Activated CD4-positive, alpha-beta T cell treated with anti-CD3 and anti-CD28 coated beads for 24 hours (primary cell): ENCODE measurements at regions not wholly inside any gene's neighbourhood (a gene's known extent, or its start where the extent isn't known, plus 50 kb on each side); places are given as distances from the start of the nearest gene placed in this dataset.
"Not testable (repeated sequence)": the region's sequence is repeated elsewhere in the genome, so short reads cannot be mapped to it uniquely, and the experiment has no call there.

Experiments
- DNase-seq, 2 donors: peaks; one replicate each; pipeline ENCODE4 v3.0.0-alpha.2; 2020; ENCODE audit warnings: low read depth in 2 of 2

DNA sequence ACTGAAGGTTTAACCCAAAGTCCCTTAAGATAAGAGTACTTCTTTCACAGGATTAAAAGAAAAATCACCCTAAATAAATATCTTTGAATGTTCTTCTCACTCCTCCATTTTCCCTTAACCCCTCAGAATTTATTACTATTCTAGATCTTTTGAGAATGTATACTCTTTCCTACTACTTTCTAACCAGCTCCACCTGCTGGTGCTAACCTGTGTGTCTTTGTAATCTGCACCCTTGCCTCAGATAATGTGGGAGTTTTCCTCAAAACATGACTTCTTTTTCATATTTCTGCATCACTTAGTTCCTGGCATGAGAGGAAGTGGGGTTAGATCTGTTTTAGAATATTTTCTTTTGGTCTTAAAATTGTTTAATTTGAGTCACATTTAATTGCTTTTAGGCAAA lies 394.2 kb downstream of the BMP2 start:
- no peak for DNase-seq

GRCh38 chr20:7171911-7172310 lies 404.4 kb downstream of the BMP2 start:
- no peak for DNase-seq

- no peak for DNase-seq
Observed at GRCh38 chr20:7174554-7174953, 407.1 kb downstream of the BMP2 start.

DNA sequence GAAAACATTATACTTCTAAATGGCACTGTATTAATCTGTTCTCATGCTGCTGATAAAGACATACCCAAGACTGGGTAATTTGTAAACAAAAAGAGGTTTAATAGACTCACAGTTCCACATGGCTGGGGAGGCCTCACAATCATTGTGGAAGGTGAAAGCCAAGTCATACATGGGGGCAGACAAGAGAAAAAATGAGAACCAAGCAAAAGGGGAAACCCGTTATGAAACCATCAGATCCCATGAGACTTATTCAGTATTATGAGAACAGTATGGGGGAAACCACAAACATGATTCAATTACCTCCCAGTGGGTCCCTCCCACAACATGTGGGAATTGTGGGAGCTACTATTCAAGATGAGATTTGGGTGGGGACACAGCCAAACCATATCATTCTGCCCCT lies 408.3 kb downstream of the BMP2 start:
- not testable (repeated sequence) for DNase-seq

GRCh38 chr20:7178004-7178403 lies 410.5 kb downstream of the BMP2 start:
- DNase-seq, result no peak

GRCh38 chr20:7180256-7181045 lies 413.0 kb downstream of the BMP2 start:
- DNase-seq, result no peak

GRCh38 chr20:7189231-7189630 lies 421.7 kb downstream of the BMP2 start:
- no peak for DNase-seq

- DNase-seq, result no peak
Observed at GRCh38 chr20:7193681-7194080, 426.2 kb downstream of the BMP2 start.

GRCh38 chr20:7195704-7196103 lies 428.2 kb downstream of the BMP2 start:
- no peak for DNase-seq

- DNase-seq, result no peak
Observed at GRCh38 chr20:7196481-7196880, 429.0 kb downstream of the BMP2 start.

- no peak for DNase-seq
Observed at GRCh38 chr20:7199861-7200260, 432.4 kb downstream of the BMP2 start.

DNA sequence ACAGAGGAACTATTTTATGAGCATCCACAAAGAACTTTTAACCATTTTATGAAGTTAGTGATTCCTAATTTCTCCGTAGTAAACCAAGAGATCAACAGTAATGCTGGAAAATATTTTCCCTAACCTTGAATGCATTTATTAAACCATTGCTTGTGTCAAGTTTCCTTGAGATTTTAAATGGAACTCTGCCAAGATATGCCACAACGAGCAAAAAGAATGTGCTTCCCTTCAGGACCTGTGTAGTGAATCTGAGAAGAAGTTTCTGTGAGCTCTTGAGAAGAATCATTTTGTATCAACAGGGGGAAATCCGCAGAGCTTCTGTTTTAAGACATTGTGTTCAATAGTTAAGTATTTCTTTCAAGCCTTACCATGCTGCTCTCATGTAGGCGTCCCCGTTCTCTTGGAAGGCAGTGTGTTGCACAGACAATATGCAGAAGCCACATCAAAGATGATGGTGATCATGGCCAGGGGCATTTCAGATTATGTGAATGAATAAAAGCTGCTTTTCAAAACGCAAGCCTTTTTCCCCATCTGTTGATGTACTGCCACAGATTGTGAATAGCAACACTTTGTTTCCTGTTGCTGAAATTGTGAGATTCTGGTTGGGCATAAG lies 439.8 kb downstream of the BMP2 start:
- no peak for DNase-seq

DNA sequence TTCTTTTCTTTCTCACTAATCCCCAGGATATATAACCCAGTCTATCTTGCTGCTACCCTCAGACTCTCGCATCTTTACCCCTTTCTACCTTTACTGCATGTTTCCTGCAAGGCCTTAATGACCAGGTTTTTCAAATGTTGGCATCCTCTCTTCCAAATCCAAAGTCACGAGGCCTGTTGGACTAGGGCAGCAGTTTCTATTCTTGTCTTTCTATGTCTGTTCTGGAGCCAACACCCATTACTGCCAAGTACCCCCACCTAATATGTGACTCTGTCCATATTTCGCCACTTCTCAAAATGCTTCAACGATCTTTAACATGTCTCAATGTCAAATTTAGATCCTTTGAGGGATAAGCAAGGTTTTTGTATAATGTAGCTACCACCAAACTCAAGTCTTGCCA lies 443.4 kb downstream of the BMP2 start:
- DNase-seq, result no peak

- no peak for DNase-seq
Observed at GRCh38 chr20:7214081-7214740, 446.7 kb downstream of the BMP2 start.

DNA sequence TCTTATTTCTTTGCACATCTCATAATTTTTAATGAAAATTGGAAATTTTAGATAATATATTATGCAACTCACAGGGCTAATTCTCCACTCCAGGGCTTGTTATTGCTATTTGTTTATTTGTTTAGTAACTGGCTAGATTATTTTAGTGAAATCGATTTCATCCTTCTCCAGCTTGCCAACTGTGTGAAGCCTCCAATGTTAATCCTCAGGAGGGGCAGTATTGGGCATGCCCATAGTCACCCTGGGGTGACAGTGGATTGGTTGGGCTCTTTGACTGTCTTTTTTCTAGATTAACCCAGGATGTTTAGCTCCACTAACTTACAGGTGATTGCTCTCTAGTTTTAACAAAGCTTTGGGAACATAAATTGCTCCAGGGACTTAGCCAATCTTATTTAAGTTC lies 450.1 kb downstream of the BMP2 start:
- no peak for DNase-seq

DNA sequence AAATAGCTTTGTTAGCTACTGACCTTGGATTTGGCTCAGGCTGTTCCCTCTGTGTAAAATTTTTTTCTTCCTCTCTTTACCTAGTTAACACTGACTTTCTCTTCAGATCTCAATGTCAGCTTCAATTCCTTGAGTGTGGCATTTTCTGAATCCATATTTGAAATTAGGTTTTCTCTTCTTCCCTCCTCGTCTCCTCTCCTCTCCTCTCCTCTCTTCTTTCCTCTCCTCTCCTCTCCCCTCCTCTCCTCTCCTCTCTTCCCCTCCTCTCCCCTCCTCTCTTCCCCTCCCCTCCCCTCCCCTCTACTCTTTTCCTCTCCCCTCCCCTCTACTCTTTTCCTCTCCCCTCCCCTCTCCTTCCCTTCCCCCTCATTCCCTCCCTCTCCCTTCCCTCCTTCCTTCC lies 453.3 kb downstream of the BMP2 start:
- DNase-seq, result no peak

DNA sequence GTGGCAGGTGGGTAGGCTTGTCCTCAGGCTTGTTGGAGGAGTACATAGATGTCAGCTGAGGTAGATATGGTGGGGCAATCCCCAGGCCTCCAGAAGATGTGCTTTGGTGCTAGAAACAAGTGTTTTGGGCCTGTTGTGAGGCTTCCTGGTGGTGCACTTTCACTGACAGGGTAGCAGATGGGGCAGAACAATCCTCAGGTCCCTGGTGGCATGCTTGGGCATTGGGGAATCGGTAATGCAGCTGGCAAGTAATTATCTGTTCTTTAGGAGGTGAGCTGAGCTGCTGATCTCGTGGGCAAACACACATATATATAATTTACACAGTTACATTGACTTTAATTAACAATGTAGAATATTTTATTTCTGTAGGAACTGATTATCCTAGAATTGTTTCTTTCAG lies 458.7 kb downstream of the BMP2 start:
- DNase-seq, result no peak

- DNase-seq, result no peak
Observed at GRCh38 chr20:7231303-7231702, 463.8 kb downstream of the BMP2 start.

- no peak for DNase-seq
Observed at GRCh38 chr20:7232796-7233195, 465.3 kb downstream of the BMP2 start.

GRCh38 chr20:7237251-7237650 lies 469.8 kb downstream of the BMP2 start:
- DNase-seq, result no peak

- no peak for DNase-seq
Observed at GRCh38 chr20:7240490-7240889, 473.0 kb downstream of the BMP2 start.

DNA sequence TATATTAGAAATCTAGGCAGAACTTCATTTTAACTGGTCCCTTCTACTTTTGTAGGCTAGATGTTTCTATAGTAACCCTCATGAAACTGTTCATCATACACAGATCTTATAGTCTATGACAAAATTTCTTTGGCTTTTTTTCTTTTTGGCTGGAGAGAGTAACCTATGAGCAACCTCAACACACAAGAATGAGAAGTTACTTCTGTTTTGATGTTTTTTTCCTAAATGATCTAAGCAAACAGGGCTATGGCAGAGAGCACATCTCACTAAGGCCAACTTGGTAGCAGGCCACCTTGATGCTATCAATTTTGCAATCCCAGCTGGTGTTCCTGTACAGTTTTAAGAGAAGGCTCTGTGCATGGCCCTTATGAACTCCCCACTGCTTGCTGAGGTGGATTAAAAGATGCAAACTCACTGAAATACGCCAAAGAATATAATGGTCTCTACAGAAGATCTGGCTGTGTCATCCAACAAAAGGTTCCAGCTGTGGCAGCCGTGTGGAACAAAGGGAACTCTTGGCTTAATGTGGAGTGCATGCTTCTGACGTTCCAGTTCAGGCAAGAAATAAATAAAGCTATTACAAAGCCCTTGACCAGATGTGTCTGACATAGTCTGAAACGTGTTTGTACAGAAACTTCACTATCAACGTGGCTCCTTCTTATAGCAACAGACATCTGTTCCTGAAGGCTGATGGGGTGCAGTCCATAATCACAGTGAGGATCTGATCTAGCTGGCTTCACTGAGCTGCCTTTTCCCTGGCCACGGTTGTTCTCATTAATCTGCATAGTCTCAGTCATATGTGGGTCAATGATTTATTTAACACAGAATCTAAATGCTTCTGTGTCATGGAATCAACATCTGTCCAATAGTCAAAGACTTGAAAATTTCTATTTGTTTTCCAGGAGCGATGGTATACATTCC lies 481.1 kb downstream of the BMP2 start:
- DNase-seq, result no peak
